ENCODE measurements at regions not wholly inside any gene's neighbourhood (a gene's known extent, or its start where the extent isn't known, plus 50 kb on each side); places are given as distances from the start of the nearest gene placed in this dataset.

DNA sequence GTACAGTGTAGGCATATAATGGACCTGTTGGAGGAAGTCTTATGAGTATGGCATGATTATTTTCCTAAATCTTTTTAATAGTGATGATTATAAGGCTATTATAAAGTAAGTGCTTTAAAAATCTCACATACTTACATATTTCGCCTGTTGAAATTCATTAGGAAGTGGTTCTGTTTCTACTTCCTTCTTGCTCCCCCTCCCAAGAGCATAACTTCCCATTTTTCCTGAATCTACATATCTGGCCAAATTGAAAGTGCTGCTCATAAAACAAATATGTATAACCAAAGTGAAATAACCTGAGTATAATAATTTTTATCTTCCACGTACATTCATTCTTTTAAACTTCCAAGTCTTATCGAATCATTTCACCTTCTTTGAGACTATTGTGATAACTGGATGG, 455.6 kb upstream of the SEL1L start (continued):
- TF ChIP-seq, protein P1, sequence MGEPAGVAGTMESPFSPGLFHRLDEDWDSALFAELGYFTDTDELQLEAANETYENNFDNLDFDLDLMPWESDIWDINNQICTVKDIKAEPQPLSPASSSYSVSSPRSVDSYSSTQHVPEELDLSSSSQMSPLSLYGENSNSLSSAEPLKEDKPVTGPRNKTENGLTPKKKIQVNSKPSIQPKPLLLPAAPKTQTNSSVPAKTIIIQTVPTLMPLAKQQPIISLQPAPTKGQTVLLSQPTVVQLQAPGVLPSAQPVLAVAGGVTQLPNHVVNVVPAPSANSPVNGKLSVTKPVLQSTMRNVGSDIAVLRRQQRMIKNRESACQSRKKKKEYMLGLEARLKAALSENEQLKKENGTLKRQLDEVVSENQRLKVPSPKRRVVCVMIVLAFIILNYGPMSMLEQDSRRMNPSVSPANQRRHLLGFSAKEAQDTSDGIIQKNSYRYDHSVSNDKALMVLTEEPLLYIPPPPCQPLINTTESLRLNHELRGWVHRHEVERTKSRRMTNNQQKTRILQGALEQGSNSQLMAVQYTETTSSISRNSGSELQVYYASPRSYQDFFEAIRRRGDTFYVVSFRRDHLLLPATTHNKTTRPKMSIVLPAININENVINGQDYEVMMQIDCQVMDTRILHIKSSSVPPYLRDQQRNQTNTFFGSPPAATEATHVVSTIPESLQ (CRISPR knock-in tag; IDR thresholded peaks at IDR 0.05) = no peak
- TF ChIP-seq, protein P2, sequence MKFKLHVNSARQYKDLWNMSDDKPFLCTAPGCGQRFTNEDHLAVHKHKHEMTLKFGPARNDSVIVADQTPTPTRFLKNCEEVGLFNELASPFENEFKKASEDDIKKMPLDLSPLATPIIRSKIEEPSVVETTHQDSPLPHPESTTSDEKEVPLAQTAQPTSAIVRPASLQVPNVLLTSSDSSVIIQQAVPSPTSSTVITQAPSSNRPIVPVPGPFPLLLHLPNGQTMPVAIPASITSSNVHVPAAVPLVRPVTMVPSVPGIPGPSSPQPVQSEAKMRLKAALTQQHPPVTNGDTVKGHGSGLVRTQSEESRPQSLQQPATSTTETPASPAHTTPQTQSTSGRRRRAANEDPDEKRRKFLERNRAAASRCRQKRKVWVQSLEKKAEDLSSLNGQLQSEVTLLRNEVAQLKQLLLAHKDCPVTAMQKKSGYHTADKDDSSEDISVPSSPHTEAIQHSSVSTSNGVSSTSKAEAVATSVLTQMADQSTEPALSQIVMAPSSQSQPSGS (CRISPR knock-in tag; IDR thresholded peaks at IDR 0.05; ENCODE audit: borderline replicate concordance, low read depth) = no peak
- TF ChIP-seq ZNF396 (CRISPR knock-in tag; IDR thresholded peaks at IDR 0.05; ENCODE audit: borderline replicate concordance) (no peak), TCF7 (CRISPR knock-in tag; IDR thresholded peaks at IDR 0.05; ENCODE audit: low read depth) (no peak), MYBL2 (CRISPR knock-in tag; IDR thresholded peaks at IDR 0.05) (no peak), SMAD4 (CRISPR knock-in tag; IDR thresholded peaks at IDR 0.05) (no peak), SP1 (CRISPR knock-in tag; conservative IDR thresholded peaks at IDR 0.05) (no peak), NR2C2 (CRISPR knock-in tag; IDR thresholded peaks at IDR 0.05) (no peak)
- TF ChIP-seq, protein P3, sequence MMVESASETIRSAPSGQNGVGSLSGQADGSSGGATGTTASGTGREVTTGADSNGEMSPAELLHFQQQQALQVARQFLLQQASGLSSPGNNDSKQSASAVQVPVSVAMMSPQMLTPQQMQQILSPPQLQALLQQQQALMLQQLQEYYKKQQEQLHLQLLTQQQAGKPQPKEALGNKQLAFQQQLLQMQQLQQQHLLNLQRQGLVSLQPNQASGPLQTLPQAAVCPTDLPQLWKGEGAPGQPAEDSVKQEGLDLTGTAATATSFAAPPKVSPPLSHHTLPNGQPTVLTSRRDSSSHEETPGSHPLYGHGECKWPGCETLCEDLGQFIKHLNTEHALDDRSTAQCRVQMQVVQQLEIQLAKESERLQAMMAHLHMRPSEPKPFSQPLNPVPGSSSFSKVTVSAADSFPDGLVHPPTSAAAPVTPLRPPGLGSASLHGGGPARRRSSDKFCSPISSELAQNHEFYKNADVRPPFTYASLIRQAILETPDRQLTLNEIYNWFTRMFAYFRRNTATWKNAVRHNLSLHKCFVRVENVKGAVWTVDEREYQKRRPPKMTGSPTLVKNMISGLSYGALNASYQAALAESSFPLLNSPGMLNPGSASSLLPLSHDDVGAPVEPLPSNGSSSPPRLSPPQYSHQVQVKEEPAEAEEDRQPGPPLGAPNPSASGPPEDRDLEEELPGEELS (CRISPR knock-in tag; IDR thresholded peaks at IDR 0.05) = no peak
- TF ChIP-seq, protein P4, sequence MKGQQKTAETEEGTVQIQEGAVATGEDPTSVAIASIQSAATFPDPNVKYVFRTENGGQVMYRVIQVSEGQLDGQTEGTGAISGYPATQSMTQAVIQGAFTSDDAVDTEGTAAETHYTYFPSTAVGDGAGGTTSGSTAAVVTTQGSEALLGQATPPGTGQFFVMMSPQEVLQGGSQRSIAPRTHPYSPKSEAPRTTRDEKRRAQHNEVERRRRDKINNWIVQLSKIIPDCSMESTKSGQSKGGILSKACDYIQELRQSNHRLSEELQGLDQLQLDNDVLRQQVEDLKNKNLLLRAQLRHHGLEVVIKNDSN (CRISPR knock-in tag; IDR thresholded peaks at IDR 0.05) = no peak
- TF ChIP-seq, protein P5, sequence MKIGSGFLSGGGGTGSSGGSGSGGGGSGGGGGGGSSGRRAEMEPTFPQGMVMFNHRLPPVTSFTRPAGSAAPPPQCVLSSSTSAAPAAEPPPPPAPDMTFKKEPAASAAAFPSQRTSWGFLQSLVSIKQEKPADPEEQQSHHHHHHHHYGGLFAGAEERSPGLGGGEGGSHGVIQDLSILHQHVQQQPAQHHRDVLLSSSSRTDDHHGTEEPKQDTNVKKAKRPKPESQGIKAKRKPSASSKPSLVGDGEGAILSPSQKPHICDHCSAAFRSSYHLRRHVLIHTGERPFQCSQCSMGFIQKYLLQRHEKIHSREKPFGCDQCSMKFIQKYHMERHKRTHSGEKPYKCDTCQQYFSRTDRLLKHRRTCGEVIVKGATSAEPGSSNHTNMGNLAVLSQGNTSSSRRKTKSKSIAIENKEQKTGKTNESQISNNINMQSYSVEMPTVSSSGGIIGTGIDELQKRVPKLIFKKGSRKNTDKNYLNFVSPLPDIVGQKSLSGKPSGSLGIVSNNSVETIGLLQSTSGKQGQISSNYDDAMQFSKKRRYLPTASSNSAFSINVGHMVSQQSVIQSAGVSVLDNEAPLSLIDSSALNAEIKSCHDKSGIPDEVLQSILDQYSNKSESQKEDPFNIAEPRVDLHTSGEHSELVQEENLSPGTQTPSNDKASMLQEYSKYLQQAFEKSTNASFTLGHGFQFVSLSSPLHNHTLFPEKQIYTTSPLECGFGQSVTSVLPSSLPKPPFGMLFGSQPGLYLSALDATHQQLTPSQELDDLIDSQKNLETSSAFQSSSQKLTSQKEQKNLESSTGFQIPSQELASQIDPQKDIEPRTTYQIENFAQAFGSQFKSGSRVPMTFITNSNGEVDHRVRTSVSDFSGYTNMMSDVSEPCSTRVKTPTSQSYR (CRISPR knock-in tag; IDR thresholded peaks at IDR 0.05) = no peak

DNA sequence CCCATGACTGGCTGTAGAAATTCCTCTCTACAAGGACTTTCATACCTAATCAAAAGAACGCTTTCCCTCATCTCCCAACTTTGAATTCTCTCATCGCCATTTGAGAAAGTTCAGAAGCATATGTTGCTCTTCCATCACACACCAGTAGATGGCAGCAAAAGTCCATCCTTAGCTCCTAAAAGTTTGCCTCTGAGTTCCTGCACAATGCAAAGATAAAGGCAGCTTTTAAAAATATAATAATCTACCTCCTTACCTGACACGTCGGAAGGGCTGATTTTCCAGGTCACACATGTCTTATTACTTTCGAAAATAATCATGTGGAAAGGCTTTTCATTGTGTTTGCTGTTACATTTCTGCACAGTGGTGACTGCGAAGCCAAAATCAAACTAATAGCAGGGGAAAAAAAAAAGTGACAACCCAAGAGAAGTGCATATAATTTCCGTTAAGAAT, 456.7 kb upstream of the SEL1L start:
- CTCF ChIA-PET = interaction anchor here (1.0 to 3.1 kb wide), 8 partner anchors 18 to 864 kb away, joined by 3 to 14 read pairs (median 5); no protein-coding TSS in a partner anchor
- H3K27me3 Mint-ChIP-seq (ENCODE audit: low read depth) = no peaks in the 10 kb centered on the region

More for the DNA sequence above, 456.7 kb upstream of the SEL1L start:
- Mint-ChIP-seq H3K9me3 (peaks cover under 1% of the 10 kb centered on the region; the same call in 1 of the 2 replicates), H3K4me3 (no peak overlapping the region), H3K27ac (no peak overlapping the region), H3K4me1 (no peaks in the 10 kb centered on the region), H3K36me3 (no peaks in the 10 kb centered on the region)
- DNase-seq (ENCODE audit: low spot score) = peak; percentile 46
- TF ChIP-seq GTF2I (CRISPR knock-in tag; conservative IDR thresholded peaks at IDR 0.05) = no peak
- TF ChIP-seq, protein P6, sequence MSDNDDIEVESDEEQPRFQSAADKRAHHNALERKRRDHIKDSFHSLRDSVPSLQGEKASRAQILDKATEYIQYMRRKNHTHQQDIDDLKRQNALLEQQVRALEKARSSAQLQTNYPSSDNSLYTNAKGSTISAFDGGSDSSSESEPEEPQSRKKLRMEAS (CRISPR knock-in tag; IDR thresholded peaks at IDR 0.05) = no peak
- TF ChIP-seq, protein P7, sequence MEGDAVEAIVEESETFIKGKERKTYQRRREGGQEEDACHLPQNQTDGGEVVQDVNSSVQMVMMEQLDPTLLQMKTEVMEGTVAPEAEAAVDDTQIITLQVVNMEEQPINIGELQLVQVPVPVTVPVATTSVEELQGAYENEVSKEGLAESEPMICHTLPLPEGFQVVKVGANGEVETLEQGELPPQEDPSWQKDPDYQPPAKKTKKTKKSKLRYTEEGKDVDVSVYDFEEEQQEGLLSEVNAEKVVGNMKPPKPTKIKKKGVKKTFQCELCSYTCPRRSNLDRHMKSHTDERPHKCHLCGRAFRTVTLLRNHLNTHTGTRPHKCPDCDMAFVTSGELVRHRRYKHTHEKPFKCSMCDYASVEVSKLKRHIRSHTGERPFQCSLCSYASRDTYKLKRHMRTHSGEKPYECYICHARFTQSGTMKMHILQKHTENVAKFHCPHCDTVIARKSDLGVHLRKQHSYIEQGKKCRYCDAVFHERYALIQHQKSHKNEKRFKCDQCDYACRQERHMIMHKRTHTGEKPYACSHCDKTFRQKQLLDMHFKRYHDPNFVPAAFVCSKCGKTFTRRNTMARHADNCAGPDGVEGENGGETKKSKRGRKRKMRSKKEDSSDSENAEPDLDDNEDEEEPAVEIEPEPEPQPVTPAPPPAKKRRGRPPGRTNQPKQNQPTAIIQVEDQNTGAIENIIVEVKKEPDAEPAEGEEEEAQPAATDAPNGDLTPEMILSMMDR (IDR thresholded peaks at IDR 0.05) = peak; percentile 73
- POLR2A ChIA-PET = no interaction called here
- peak; percentile 64; the same call in 1 of the 2 replicates for ATAC-seq

Data from WTC11 (cell line).